ENCODE measurements at regions not wholly inside any gene's neighbourhood (a gene's known extent, or its start where the extent isn't known, plus 50 kb on each side); places are given as distances from the start of the nearest gene placed in this dataset.

DNA sequence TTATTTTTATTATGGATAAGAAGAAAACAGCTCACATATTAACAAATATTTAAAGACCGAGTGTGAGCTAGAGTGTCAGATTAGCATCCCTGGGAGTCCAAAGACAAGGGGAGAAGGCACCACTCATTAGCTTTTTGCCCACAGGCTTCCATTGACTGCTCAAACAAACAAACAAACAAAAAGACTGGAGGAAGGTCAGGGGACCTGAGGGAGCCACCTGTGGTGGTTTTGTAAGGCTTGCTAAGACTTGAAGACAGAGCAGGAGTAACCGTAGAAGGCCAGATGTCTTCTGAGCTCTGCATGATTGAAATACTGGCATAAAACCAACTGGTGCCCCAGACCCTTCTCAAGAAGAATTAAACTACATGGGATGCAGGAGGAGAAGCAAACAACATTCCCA lies 395.2 kb upstream of the CNTN5 start:
- TF ChIP-seq RAD21 (IDR thresholded peaks at IDR 0.05; ENCODE audit: low read length) (no peak), NFE2L2 (IDR thresholded peaks at IDR 0.05; ENCODE audit: low read depth, low read length) (no peak), BHLHE40 (IDR thresholded peaks at IDR 0.05; ENCODE audit: low read depth, low read length) (no peak)
- TF ChIP-seq, protein P1, sequence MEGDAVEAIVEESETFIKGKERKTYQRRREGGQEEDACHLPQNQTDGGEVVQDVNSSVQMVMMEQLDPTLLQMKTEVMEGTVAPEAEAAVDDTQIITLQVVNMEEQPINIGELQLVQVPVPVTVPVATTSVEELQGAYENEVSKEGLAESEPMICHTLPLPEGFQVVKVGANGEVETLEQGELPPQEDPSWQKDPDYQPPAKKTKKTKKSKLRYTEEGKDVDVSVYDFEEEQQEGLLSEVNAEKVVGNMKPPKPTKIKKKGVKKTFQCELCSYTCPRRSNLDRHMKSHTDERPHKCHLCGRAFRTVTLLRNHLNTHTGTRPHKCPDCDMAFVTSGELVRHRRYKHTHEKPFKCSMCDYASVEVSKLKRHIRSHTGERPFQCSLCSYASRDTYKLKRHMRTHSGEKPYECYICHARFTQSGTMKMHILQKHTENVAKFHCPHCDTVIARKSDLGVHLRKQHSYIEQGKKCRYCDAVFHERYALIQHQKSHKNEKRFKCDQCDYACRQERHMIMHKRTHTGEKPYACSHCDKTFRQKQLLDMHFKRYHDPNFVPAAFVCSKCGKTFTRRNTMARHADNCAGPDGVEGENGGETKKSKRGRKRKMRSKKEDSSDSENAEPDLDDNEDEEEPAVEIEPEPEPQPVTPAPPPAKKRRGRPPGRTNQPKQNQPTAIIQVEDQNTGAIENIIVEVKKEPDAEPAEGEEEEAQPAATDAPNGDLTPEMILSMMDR (conservative IDR thresholded peaks at IDR 0.05; ENCODE audit: low read depth, low read length) = no peak

All from IMR-90 (cell line).